Activated CD8-positive, alpha-beta T cell treated with anti-CD3 and anti-CD28 coated beads, Interleukin-2, amount 10 ng/mL, durations not matched to agents 7 days and 5 days (primary cell): ENCODE measurements at regions not wholly inside any gene's neighbourhood (a gene's known extent, or its start where the extent isn't known, plus 50 kb on each side); places are given as distances from the start of the nearest gene placed in this dataset.

Experiments
- ATAC-seq: fragments of 150-1000 bp; cut with Tn5 transposase; one replicate; pipeline ENCODE4 v1.10.0; 2021; ENCODE audit warnings: moderate library complexity
- CTCF ChIA-PET: fragments of 350-600 bp; sonication (Branson Sonifier 250); formaldehyde crosslinking; loops from one replicate; lab custom pipeline; 2021; ENCODE audit warnings: antibody characterized with exemption; lab: Charles Lee
- POLR2A ChIA-PET: fragments of 350-600 bp; sonication (Branson Sonifier 250); formaldehyde crosslinking; loops from one replicate; lab custom pipeline; 2021; ENCODE audit warnings: antibody characterized with exemption; lab: Charles Lee
- DNase-seq: peaks from one replicate; pipeline ENCODE4 v3.0.0-alpha.2; 2020
- H3K27ac Mint-ChIP-seq: one replicate; pipeline ENCODE4 v1.8.0; 2021; ENCODE audit warnings: mild to moderate bottlenecking, mixed read lengths
- H3K27me3 Mint-ChIP-seq: one replicate; pipeline ENCODE4 v1.8.0; 2021; ENCODE audit warnings: low read depth, mixed read lengths
- H3K36me3 Mint-ChIP-seq: one replicate; pipeline ENCODE4 v1.8.0; 2021; ENCODE audit warnings: low read depth, mixed read lengths
- H3K4me1 Mint-ChIP-seq: one replicate; pipeline ENCODE4 v1.8.0; 2021; ENCODE audit warnings: low read depth, mixed read lengths
- H3K4me3 Mint-ChIP-seq: one replicate; pipeline ENCODE4 v1.8.0; 2021; ENCODE audit warnings: mild to moderate bottlenecking, mixed read lengths
- H3K9me3 Mint-ChIP-seq: one replicate; pipeline ENCODE4 v1.8.0; 2022; ENCODE audit warnings: mixed read lengths; ENCODE audit not compliant: insufficient read depth

GRCh38 chr7:42688056-42688371 is 223.9 kb downstream of the C7orf25 start:
- Mint-ChIP-seq H3K9me3 (no peaks in the 10 kb centered on the region), H3K36me3 (no peaks in the 10 kb centered on the region), H3K27ac (no peak overlapping the region), H3K4me1 (no peaks in the 10 kb centered on the region), H3K27me3 (no peaks in the 10 kb centered on the region), H3K4me3 (no peak overlapping the region)
- ATAC-seq (no peak), DNase-seq (no peak)
- ChIA-PET CTCF (no interaction called here), POLR2A (no interaction called here)

- no peaks in the 10 kb centered on the region for H3K9me3 Mint-ChIP-seq
- CTCF ChIA-PET = no interaction called here
- H3K27me3 Mint-ChIP-seq = no peaks in the 10 kb centered on the region
- no peaks in the 10 kb centered on the region for H3K4me1 Mint-ChIP-seq
- H3K4me3 Mint-ChIP-seq = no peak overlapping the region
- POLR2A ChIA-PET = no interaction called here
- H3K36me3 Mint-ChIP-seq = no peaks in the 10 kb centered on the region
- no peak for DNase-seq
- H3K27ac Mint-ChIP-seq = no peak overlapping the region
- no peak for ATAC-seq
Observed at GRCh38 chr7:42687211-42688055, 224.4 kb downstream of the C7orf25 start.

DNA sequence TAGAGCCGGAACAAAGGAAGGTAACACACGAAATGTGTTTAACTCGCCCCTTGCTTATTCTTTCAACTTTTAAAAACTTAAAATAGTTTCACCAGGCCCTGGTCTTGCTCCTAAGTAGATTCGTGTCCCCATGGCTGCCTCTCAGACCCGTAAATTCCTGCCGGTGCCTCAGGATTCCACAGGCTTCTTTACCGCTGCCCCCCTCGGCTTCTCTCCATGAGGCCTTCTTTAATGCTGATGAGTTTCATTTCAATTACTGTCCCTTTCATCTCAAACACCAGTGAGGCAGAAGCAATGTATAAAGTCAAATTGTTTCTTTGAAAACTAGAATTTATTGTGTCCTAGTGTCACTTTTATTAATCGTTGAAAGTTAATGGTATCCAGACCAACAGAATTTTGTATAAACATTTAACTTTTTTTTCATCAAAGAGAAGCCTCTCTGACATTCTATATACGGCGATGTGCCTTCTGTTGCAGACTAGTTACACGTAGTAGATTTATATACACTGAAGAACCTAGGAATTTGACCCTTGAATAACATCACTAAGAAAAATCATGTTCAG is 225.2 kb downstream of the C7orf25 start:
- no peaks in the 10 kb centered on the region for H3K27me3 Mint-ChIP-seq
- ATAC-seq = no peak
- no peak overlapping the region for H3K27ac Mint-ChIP-seq

DNA sequence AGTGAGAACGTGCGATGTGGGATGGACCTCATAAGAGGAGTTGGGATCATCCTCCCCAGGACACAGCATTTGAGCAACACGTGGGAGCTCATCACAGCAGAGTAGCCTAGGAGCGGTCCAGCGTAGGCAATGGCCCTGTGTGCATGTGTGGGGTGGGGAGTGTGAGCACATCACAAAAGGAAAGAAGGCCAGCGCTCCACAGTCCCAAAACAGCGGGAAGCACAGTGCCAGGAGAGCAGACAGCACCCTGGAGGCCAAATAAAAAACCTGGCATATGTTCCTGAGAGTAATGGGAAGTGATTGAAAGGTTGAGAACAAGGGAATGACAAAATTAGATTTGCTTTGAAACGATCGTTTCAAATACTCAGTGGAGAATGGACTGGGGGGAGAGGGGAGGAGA is 226.0 kb downstream of the C7orf25 start:
- POLR2A ChIA-PET = no interaction called here
- H3K4me1 Mint-ChIP-seq = no peaks in the 10 kb centered on the region
- CTCF ChIA-PET = no interaction called here
- no peaks in the 10 kb centered on the region for H3K9me3 Mint-ChIP-seq
- no peak for ATAC-seq
- no peak for DNase-seq
- H3K27me3 Mint-ChIP-seq = no peaks in the 10 kb centered on the region
- H3K27ac Mint-ChIP-seq = no peak overlapping the region
- H3K36me3 Mint-ChIP-seq = no peaks in the 10 kb centered on the region
- H3K4me3 Mint-ChIP-seq = no peak overlapping the region

More for the DNA sequence above, 225.2 kb downstream of the C7orf25 start:
- CTCF ChIA-PET = no interaction called here
- Mint-ChIP-seq H3K36me3 (no peaks in the 10 kb centered on the region), H3K4me1 (no peaks in the 10 kb centered on the region), H3K9me3 (no peaks in the 10 kb centered on the region), H3K4me3 (no peak overlapping the region)
- no peak for DNase-seq
- POLR2A ChIA-PET = no interaction called here

GRCh38 chr7:42677751-42678699 is 233.8 kb downstream of the C7orf25 start:
- Mint-ChIP-seq H3K36me3 (no peaks in the 10 kb centered on the region), H3K27ac (no peak overlapping the region), H3K9me3 (no peaks in the 10 kb centered on the region), H3K4me1 (no peaks in the 10 kb centered on the region), H3K27me3 (no peaks in the 10 kb centered on the region), H3K4me3 (no peak overlapping the region)
- ATAC-seq (no peak), DNase-seq (no peak)
- CTCF ChIA-PET = no interaction called here
- POLR2A ChIA-PET = no interaction called here

GRCh38 chr7:42674541-42674940 is 237.3 kb downstream of the C7orf25 start:
- H3K4me3 Mint-ChIP-seq = no peak overlapping the region
- ChIA-PET CTCF (no interaction called here), POLR2A (no interaction called here)
- H3K9me3 Mint-ChIP-seq = no peaks in the 10 kb centered on the region
- H3K36me3 Mint-ChIP-seq = no peaks in the 10 kb centered on the region
- no peak overlapping the region for H3K27ac Mint-ChIP-seq
- no peak for DNase-seq
- no peaks in the 10 kb centered on the region for H3K4me1 Mint-ChIP-seq
- ATAC-seq = no peak
- H3K27me3 Mint-ChIP-seq = no peaks in the 10 kb centered on the region

GRCh38 chr7:42673951-42674350 is 237.9 kb downstream of the C7orf25 start:
- ChIA-PET POLR2A (no interaction called here), CTCF (no interaction called here)
- H3K4me3 Mint-ChIP-seq = no peak overlapping the region

DNA sequence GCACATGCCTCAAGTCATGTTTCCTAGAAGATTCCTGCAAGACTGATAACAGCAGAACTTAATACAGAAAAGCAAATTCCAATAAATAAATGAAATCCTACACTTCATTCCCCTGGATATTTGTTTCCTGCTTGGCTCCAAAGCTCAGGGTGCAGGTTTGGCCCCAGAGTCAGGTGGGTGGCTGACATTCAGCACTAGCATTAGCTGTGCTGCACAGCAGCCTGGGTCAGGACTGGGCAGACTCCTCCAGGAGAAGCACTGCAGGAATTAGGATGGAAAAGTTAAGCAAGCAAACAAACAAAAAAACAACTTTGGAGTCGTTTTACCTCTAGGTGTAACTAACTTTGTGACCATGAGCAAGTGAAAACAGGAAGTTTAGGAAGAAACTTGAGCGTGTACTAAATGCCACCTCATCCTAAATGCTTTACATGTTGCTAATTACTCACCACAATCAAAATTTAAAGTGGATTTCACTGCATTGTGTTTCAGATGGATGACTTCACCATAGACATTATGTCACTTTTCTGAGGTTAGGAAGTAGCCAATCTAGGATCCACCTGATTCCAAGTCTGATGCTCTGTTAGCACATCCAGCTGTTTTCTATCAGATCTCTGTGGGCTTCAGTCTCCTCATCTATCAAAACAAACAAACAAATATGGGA is 239.4 kb downstream of the C7orf25 start:
- Mint-ChIP-seq H3K36me3 (no peaks in the 10 kb centered on the region), H3K27ac (no peak overlapping the region), H3K4me1 (no peaks in the 10 kb centered on the region), H3K9me3 (peaks cover 3% of the 10 kb centered on the region), H3K27me3 (no peaks in the 10 kb centered on the region), H3K4me3 (no peak overlapping the region)
- POLR2A ChIA-PET = no interaction called here
- no peak for ATAC-seq
- DNase-seq = no peak
- CTCF ChIA-PET = no interaction called here

More at GRCh38 chr7:42673951-42674350, 237.9 kb downstream of the C7orf25 start:
- Mint-ChIP-seq H3K27me3 (no peaks in the 10 kb centered on the region), H3K36me3 (no peaks in the 10 kb centered on the region), H3K4me1 (no peaks in the 10 kb centered on the region), H3K27ac (no peak overlapping the region), H3K9me3 (no peaks in the 10 kb centered on the region)
- DNase-seq = no peak
- no peak for ATAC-seq

- no peak for ATAC-seq
- Mint-ChIP-seq H3K27ac (no peak overlapping the region), H3K4me1 (no peaks in the 10 kb centered on the region), H3K36me3 (no peaks in the 10 kb centered on the region), H3K9me3 (peaks cover 12% of the 10 kb centered on the region), H3K4me3 (no peak overlapping the region), H3K27me3 (no peaks in the 10 kb centered on the region)
- DNase-seq = no peak
- POLR2A ChIA-PET = no interaction called here
- CTCF ChIA-PET = no interaction called here
Observed at GRCh38 chr7:42671627-42672026, 240.2 kb downstream of the C7orf25 start.

- no peak for DNase-seq
- ChIA-PET POLR2A (no interaction called here), CTCF (no interaction called here)
- no peaks in the 10 kb centered on the region for H3K4me1 Mint-ChIP-seq
- no peak overlapping the region for H3K4me3 Mint-ChIP-seq
- no peaks in the 10 kb centered on the region for H3K36me3 Mint-ChIP-seq
- no peak for ATAC-seq
- H3K27ac Mint-ChIP-seq = no peak overlapping the region
- no peaks in the 10 kb centered on the region for H3K27me3 Mint-ChIP-seq
- peaks cover 13% of the 10 kb centered on the region for H3K9me3 Mint-ChIP-seq
Observed at GRCh38 chr7:42666994-42667393, 244.9 kb downstream of the C7orf25 start.

DNA sequence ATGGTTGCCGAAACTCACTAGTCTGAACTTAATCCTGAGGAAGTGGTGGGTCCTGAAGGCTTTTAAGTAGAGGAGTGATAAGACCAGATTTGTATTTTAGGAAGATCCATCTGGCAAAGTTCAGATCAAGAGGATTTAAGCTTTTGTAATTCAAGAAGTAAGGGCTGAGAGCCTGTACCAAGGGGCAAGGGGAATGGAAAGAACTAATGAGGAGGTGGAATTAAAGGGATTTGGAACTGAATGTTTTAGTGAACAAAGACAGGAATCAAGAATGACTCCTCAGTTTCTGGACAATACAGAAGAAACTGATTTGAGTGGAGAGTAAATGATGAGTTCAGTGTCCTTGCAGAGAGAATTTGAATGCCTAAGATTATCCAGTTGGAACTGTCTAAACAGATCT is 249.0 kb downstream of the C7orf25 start:
- POLR2A ChIA-PET = no interaction called here
- Mint-ChIP-seq H3K4me1 (no peaks in the 10 kb centered on the region), H3K9me3 (peaks cover 13% of the 10 kb centered on the region), H3K4me3 (no peak overlapping the region), H3K36me3 (no peaks in the 10 kb centered on the region), H3K27ac (no peak overlapping the region), H3K27me3 (no peaks in the 10 kb centered on the region)
- ATAC-seq = no peak
- DNase-seq = no peak
- CTCF ChIA-PET = no interaction called here
